Stomach (tissue), 8 donors: ENCODE measurements at regions not wholly inside any gene's neighbourhood (a gene's known extent, or its start where the extent isn't known, plus 50 kb on each side); places are given as distances from the start of the nearest gene placed in this dataset.

Source experiments
- DNase-seq, 2 donors: peaks; one replicate each; pipeline versions ENCODE4 v3.0.0 to v3.0.0-alpha.2; 2013 to 2019
- H3K27ac ChIP-seq, 5 donors: fragments of 200-600 bp in 4 of 5; sonication (generic) in 4 of 5; one replicate each; pipeline ENCODE4 v1.5.1; 2013 to 2019; ENCODE audit warnings: mild to moderate bottlenecking in 1 of 5, moderate library complexity in 1 of 5
- H3K27me3 ChIP-seq, 3 donors: fragments of 200-600 bp; sonication (generic); one replicate each; pipeline ENCODE4 v1.5.1; 2017 to 2019; ENCODE audit warnings: mixed run types in 1 of 3
- H3K36me3 ChIP-seq, 4 donors: fragments of 200-600 bp; sonication (generic); 1 replicate in 3 of 4; 2 replicates in 1 of 4; pipeline ENCODE4 v1.5.1; 2016 to 2019
- H3K4me1 ChIP-seq, 4 donors: fragments of 200-600 bp; sonication (generic); one replicate each; pipeline ENCODE4 v1.5.1; 2016 to 2019
- H3K4me3 ChIP-seq, 4 donors: fragments of 200-600 bp; sonication (generic) in 3 of 4; one replicate each; pipeline ENCODE4 v1.5.1; 2016 to 2019; ENCODE audit warnings: mild to moderate bottlenecking in 1 of 4
- H3K9me3 ChIP-seq, 4 donors: fragments of 200-600 bp; sonication (generic); one replicate each; pipeline ENCODE4 v1.5.1; 2016 to 2019
- CTCF ChIP-seq, 7 experiments: fragments of 450-650 bp in 4 of 7; fragments of 200-600 bp in 3 of 7; sonication (generic) in 3 of 7; IDR thresholded peaks; one replicate each; pipeline ENCODE4 v1.5.1; 2016 to 2019; ENCODE audit warnings: antibody characterized with exemption in 7 of 7, control low read depth in 2 of 7, mild to moderate bottlenecking in 1 of 7
- EP300 ChIP-seq: sonication (generic); formaldehyde crosslinking; IDR thresholded peaks from one replicate; pipeline ENCODE4 v1.6.1; 2017; ENCODE audit warnings: antibody characterized with exemption
- POLR2A ChIP-seq, 4 donors: fragments of 450-650 bp; IDR thresholded peaks; one replicate each; pipeline ENCODE4 v1.6.1; 2016; ENCODE audit warnings: antibody characterized with exemption in 4 of 4, control low read depth in 2 of 4, mild to moderate bottlenecking in 1 of 4, moderate library complexity in 1 of 4
- POLR2AphosphoS5 ChIP-seq, 3 donors: sonication (generic); formaldehyde crosslinking; IDR thresholded peaks; one replicate each; pipeline ENCODE4 v1.6.1; 2016; ENCODE audit warnings: antibody characterized with exemption in 3 of 3
- WGBS, 5 donors: extraction: QIAGEN DNeasy Blood & Tissue Kit in 3 of 5; methylation state at CpG; one replicate each; pipeline versions ENCODE4 v1.1.5 to v1.1.7; 2013 to 2018; 5-methylcytosine and 5-hydroxymethylcytosine counted together
- intact Hi-C: fragments of 100-400 bp; cut with DNase I; formaldehyde crosslinking; loops from one replicate; pipeline ENCODE4 v1.15.1; 2023; ENCODE audit warnings: low total_unique reads
- donor health status: healthy with polysubstance abuse.
- donor health status: Bipolar disorder and iron deficiency.
- donor health status: healthy.

GRCh38 chr10:128489324-128490247, 363.4 kb upstream of the MKI67 start:
- WGBS, 5 donors = 85 to 90% (median 87%) methylated on average over 12 to 13 of the region's 13 CpGs
- peaks cover 0 to 3% (median 0%) of the 10 kb centered on the region in 4 donors for H3K9me3 ChIP-seq
- no peaks in the 10 kb centered on the region for H3K27me3 ChIP-seq
- no peak for TF ChIP-seq EP300
- no peak overlapping the region for H3K27ac ChIP-seq
- H3K4me3 ChIP-seq = no peak overlapping the region
- no peaks in the 10 kb centered on the region for H3K36me3 ChIP-seq
- intact Hi-C loops = no loop called here
- no peak for DNase-seq
- no peaks in the 10 kb centered on the region for H3K4me1 ChIP-seq

- 75 to 93% (median 91%) methylated on average over 4 to 5 of the region's 5 CpGs for WGBS, 5 donors
- Histone ChIP-seq H3K36me3 (no peaks in the 10 kb centered on the region), H3K27ac (no peak overlapping the region), H3K4me3 (no peak overlapping the region), H3K9me3 (peaks cover 0 to 3% (median 0%) of the 10 kb centered on the region in 4 donors), H3K4me1 (no peaks in the 10 kb centered on the region), H3K27me3 (no peaks in the 10 kb centered on the region)
- intact Hi-C loops = no loop called here
- no peak for TF ChIP-seq EP300
- TF ChIP-seq POLR2AphosphoS5 (IDR thresholded peaks at IDR 0.05) = no peak
- no peak for TF ChIP-seq POLR2A (IDR thresholded peaks at IDR 0.05)
- DNase-seq = no peak
Measured at GRCh38 chr10:128491686-128492085, 365.5 kb upstream of the MKI67 start.

DNA sequence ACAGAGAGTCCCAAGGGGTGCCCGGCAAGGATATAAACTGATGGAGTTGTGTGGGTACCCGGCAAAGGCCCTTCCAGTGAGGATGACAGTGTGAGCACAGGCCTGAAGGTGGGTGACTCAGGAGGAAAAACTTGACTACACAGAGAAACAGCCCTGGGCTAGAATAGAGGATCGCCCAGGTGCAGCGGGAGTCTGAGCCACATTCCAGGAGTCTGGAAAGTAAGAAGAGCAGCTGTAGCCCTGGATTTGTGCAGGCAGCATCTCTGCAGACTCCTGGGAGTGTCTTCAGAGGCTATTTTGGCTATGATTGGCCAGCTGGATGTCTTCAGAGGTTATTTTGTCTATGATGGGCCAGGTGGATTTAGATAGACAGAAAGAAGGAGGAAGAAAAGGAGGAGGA, 367.6 kb upstream of the MKI67 start:
- TF ChIP-seq CTCF (IDR thresholded peaks at IDR 0.05) (no peak), EP300 (no peak), POLR2A (IDR thresholded peaks at IDR 0.05) (no peak), POLR2AphosphoS5 (IDR thresholded peaks at IDR 0.05) (no peak)
- intact Hi-C loops = no loop called here
- Histone ChIP-seq H3K27ac (no peak overlapping the region), H3K27me3 (no peaks in the 10 kb centered on the region), H3K4me1 (no peaks in the 10 kb centered on the region), H3K36me3 (no peaks in the 10 kb centered on the region), H3K9me3 (no peaks in the 10 kb centered on the region), H3K4me3 (no peak overlapping the region)
- no peak for DNase-seq
- 65 to 91% (median 86%) methylated on average over 4 of the region's 4 CpGs for WGBS, 5 donors

DNA sequence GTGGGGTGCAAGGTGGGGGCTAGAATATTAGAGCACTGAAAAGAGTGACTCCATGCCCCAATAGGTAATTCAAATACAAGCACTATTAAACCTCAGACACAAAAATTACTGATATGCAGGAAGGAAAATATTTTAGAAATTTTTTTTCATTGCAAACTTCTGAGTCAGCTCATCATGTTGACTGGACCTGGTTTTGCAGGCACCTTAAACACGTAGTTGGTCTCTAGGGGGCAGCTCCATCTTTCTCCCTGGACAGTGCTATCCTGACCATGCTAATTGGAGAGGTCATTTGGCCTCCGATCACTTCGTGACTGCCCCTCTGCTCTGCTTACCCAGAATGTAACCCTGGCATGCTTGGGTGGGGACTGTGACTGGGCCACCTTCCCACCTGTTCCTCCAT, 368.4 kb upstream of the MKI67 start:
- Histone ChIP-seq H3K27ac (no peak overlapping the region), H3K4me3 (no peak overlapping the region), H3K36me3 (no peaks in the 10 kb centered on the region), H3K9me3 (no peaks in the 10 kb centered on the region), H3K27me3 (no peaks in the 10 kb centered on the region), H3K4me1 (no peaks in the 10 kb centered on the region)
- TF ChIP-seq EP300 = no peak
- no peak for TF ChIP-seq CTCF (IDR thresholded peaks at IDR 0.05)
- TF ChIP-seq POLR2A (IDR thresholded peaks at IDR 0.05) = no peak
- TF ChIP-seq POLR2AphosphoS5 (IDR thresholded peaks at IDR 0.05) = no peak
- intact Hi-C loops = no loop called here
- WGBS, 5 donors = 56 to 76% (median 63%) methylated on average over 3 of the region's 3 CpGs
- DNase-seq = no peak

GRCh38 chr10:128497660-128498377, 371.6 kb upstream of the MKI67 start:
- no peak for TF ChIP-seq CTCF (IDR thresholded peaks at IDR 0.05)
- no peak for TF ChIP-seq EP300
- no peaks in the 10 kb centered on the region for H3K27me3 ChIP-seq
- no peak for DNase-seq
- no peaks in the 10 kb centered on the region for H3K4me1 ChIP-seq
- no peak overlapping the region for H3K4me3 ChIP-seq
- intact Hi-C loops = no loop called here
- H3K9me3 ChIP-seq = no peaks in the 10 kb centered on the region
- H3K36me3 ChIP-seq = no peaks in the 10 kb centered on the region
- no peak overlapping the region for H3K27ac ChIP-seq
- 82 to 90% (median 84%) methylated on average over 14 to 17 of the region's 17 CpGs for WGBS, 5 donors
